Kidney capillary endothelial cell (primary cell): ENCODE measurements at regions not wholly inside any gene's neighbourhood (a gene's known extent, or its start where the extent isn't known, plus 50 kb on each side); places are given as distances from the start of the nearest gene placed in this dataset.

ENCODE experiments used
- DNase-seq: peaks from one replicate; pipeline ENCODE4 v3.0.0-alpha.2; 2018; ENCODE audit warnings: low spot score

DNA sequence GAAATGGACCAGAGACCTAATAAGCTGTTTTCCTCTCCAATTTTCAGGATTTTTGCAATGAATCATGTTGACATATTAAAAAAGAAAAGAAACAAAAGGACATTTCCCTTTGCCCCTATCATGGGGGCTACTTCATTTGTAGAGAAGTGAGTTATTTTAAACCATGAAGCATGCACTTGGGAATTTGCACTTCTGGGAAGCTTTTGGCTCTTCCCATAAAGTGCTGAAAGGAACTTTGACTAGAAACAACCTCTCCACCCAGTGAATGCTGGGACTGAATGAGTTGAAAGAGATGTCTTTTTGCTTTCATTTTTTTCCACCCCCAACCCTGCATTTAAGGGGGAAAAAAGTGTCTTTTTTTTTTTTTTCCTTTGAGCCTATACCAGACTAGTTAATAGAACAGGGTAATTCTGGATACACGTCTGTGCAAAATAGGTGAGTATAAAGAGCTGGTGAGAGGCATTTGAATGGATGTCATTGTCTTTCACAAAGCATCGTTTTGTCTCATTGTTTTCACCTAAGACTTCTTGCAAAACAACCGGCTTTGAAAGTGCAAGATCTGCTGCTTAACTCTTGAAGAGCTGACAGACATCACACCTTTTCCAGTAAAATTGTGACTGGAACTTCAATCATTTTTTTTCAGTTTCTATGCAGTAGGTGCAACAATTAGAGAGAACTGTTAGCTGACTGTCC, 138.7 kb upstream of the BACH2 start:
- DNase-seq: no peak

DNA sequence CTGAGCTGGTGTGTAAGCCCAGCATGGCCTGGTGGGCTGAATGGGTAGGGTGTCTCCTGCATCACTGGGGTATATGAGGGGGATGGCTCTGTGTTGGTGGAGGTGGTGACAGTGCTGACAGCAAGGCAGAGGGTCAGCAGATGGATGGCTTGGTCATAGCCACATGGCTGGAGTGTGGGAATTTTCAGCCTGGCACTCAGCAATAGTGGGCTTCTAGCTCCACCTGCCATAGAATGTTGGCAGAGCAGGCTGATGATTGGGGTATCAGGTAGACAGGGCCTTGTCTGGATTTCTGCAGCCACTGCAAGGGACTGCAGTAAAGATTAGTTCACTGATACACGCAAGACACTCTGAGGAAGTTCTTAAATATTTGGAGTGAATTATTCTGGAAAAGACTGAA, 137.5 kb upstream of the BACH2 start:
- no peak for DNase-seq

DNA sequence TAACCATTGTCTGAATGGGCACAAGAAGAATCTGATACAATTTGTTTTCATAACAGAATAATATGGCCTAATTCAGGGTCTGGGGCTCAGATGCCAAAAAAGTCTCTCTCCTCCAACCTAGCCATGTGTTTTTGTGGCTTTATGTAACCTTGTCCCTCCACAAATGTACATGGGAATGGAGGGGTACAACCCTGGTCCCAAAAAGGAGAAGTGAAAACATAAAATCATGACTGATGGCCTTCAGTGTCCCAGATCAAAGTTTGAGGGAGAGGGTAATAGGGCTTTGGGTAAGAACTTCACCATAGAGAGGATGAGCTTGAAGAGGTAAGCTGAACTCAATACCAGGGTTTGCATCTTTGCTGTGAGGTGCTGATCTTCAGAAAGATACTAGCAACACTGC, 136.3 kb upstream of the BACH2 start:
- DNase-seq: no peak

DNA sequence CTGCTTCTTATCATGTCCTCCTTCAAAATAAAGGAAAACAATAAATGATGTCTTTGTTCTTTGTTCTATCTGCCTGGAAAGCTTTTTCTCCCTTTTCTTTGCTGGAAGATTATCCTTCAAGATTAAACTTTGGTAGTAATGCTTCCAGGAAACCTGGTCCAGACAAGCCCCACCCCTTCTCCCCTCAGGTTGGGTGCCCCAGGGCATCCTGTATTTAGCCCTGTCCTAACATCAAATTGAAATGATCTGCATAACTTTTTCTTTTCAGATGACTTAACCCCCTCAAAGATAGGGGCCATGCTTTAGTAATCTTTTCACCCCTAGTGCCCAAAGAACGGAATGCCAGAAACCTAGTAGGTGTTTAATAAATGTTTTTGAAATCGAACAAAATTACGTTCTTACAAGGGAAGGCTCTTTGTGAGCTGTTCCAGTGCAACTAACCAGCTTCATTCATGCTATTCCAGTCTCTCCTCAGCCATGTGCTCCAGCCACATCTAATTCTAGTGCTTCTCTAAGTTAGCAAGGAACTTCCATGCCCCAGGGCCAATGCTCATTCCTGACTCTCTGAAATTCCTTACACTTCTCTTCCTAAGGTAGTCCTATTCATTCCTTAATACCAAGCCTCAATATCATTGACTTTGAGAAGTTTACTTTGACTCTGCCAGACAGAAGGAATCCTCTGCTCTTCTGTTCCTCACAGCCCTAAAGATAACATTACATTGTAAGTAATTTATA, 135.6 kb upstream of the BACH2 start:
- no peak for DNase-seq

DNA sequence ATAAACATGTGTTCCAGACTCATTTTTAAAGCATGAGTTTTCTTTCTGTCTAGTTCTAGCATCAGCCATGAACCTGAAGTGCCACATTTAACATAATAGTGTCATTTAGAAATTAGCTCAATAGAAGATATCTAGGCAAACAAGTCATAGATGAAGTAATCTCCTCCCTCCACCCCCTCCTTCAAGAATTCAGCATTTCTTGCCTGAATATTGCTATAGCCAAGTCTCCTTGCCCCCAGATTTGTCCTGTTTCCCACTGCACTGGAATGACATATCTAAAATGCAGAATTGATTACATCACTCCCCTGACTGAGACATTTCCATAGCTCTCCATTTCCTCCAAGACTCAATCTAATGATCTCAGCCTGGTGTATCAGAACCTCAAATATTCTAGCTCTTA, 134.9 kb upstream of the BACH2 start:
- DNase-seq: no peak

DNA sequence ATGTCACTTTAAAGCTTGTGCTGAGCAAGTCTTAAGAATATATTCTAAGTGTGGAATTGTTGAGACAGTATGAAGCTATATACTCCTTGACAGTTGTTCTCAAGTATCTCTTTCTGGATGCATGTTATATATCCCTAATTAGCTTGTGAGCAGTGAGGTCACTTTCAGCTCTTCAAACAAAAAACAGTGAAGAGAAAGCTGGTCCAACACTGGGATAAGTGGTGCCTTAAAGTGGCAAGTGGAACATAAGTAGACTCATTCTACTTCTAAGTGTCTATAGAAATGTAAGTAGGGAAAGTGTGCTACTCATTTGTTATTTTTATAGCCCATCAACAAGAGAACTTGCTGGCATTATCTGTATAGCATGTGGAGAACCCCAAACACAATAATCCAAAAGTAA, 133.1 kb upstream of the BACH2 start:
- DNase-seq: no peak

DNA sequence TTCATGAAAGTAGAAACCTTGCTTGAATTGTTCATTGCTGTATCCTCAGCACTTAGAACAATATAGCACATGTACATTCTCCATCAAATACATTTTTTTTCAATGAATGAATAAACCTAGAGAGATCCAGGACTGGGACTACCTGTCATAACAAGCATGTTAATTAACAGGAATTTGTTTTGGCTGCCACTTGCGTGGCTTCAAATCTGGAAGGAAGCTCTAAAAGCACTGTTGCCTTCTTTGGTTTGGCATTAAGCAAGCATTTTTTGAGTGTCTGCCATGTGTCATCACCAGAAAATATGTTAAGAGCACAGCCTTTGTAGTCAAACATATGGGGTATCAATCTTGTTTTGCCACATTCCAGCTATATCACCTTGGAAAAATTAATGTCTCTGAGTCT, 131.9 kb upstream of the BACH2 start:
- DNase-seq: no peak

DNA sequence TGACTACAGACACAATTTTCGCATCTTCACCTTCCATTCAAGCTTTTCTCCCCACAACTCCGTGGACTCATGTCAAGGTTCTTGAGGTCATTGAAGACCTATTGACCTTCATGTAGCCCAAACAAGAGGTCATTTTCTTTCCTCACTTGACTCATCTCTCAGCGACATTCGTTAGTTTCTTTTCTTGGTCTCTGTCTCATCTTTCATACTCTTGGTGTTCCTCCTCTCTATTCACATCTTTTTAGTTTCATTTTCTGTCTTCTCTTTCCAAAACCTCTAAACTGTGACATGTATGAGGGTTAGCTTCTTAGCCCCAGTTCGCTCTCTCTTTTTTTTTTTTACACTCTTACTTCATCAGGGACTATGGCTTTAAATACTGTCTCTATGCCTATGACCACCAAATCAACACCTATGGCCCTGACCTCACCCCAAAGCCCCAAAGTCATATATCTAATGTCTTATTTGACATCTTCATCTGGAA, 128.6 kb upstream of the BACH2 start:
- no peak for DNase-seq

DNA sequence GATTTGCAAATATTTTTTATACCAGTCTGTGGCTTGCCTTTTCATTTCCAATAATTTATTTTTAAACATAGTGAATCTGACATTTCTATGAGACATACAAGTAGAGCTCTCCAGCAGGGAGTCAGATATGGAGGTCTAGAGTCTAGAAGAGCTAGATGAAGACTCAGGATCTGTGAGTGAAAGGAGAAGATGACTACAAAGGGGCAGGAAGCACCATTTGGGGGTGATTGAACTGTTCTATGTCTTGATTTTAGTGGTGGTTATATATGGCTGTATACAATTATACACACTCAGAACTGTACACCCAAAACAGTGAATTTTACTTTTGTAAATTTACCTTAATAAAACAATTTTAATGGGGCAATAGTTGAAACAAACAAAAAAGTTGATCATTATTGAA, 127.9 kb upstream of the BACH2 start:
- no peak for DNase-seq

DNA sequence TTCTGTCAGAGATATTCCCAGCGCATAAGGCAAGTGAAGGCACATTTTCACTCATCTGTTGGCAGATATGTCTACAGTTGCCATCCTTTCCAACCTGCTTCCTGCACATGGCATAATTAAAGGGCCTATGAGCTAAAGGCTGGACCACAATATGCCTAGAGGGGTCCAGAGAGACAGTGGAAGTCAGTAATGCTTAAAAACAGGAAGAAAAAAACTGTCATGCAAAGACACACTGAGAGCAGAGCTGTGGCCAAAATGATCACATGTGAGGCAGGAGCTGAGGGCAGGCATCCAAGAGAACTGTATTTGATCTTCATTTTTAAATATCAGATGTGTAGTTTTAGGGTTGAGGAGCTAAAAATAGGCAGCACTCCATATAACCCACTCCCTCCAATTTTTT, 125.0 kb upstream of the BACH2 start:
- no peak for DNase-seq

DNA sequence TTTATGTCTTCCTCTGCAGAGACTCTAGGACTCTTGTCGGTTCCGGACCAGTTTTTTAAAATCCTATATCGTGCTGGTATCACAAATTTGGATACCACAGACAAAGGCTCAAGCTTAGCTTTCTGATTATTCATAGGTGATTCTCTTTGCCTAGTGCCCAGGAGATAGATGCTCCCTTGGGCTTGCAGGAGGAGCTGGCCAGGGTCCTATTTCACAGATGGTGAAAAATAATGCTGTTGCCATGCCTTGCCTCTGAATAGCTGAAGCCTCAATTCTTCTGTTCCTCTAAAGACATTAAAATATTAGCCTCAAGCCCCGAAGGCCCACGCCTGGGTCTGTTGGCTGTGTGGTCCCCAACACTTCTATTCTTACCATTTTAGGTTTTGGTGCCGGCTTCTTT, 123.9 kb upstream of the BACH2 start:
- DNase-seq: no peak

DNA sequence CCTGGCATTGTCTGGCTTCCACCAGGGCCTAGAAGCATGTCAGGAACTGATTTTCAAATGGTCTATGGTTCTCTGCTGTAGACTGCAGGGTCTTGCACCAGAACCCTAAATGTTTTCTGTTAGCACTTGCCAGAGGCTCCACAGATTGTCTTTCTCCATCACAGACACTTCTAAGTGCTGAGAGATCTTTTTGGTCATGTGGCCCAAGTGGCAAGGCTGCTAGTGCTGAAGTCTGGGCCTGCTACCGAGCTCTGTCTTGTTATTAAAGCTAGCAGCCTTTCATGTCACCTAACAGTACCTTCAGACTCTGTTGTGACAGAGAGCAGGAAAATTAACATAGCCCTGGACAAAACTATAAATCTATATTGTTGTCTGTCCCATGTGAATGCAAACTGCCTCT, 120.7 kb upstream of the BACH2 start:
- no peak for DNase-seq

DNA sequence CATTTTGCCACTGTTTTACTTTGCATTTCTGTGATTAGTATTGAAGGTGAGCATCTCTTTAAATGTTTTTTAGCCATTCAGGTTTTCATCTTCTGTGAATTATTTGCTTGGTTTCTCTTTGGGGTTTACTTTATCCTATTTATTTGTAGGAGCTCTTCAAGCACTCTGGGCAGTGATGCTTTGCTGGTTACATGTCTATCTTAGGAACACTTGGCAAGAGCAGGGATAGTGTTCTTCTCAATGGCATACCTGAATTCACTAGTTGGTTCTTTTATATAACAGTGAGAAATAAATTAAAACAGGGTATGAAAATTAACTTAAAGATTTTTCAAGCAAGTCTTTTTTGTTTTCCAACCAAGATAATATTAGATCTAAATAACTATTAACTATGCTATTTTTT, 119.7 kb upstream of the BACH2 start:
- DNase-seq: no peak

DNA sequence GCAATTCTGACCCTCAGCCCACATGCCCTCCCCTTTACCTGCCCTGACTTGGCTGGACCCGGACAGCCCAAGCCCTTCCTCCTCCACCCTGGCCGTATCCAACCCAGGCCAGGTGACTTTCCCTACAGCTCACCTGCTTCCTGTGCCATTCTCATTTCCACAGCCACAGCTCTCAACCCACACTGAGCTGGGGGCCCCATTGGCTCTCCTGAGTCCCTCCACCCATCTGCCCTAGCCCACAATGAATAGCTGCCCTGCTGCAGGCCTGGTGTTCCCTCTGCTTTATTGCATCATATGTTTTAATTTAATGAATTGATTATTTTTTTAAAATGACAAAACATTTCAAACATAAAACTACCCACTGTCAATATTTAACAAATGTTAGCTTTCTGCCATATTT, 118.5 kb upstream of the BACH2 start:
- DNase-seq: no peak

DNA sequence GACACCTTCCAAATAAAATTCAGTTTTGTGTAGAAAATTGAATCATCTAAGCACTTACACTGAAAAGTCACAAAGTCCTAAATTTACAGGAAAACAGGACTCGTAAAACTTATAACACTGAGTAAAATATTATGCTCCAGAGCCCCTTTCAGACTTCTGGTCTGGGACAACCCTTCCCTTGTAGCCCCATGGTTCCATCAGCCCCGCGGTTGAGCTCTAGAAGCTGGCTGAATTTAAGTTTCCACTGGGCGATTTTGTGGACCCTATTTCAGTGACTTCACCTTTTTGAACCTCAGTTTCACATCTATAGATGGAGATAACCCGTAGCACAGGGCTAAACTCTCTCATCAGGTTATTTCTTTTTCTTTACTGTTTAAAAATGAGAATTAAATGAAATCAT, 117.7 kb upstream of the BACH2 start:
- no peak for DNase-seq

DNA sequence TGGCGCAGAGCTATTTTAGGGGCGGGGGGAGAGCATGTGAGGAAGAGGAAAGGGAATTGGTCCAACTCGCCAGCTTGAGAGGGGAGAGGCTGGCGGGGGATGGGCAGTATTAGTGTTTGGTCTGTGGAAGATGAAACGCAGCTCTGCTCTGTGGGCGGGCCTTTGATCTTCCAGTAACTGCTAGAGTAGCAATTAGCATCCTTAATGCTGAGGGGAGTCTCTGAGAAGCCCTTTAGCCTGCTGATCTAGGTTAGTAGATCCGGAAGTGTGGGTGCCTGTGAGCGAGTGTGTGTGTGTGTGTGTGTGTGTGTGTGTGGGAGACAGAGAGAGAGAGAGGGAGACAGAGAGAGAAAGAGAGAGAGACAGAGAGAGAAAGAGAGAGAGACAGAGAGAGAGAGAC, 117.2 kb upstream of the BACH2 start:
- no peak for DNase-seq

DNA sequence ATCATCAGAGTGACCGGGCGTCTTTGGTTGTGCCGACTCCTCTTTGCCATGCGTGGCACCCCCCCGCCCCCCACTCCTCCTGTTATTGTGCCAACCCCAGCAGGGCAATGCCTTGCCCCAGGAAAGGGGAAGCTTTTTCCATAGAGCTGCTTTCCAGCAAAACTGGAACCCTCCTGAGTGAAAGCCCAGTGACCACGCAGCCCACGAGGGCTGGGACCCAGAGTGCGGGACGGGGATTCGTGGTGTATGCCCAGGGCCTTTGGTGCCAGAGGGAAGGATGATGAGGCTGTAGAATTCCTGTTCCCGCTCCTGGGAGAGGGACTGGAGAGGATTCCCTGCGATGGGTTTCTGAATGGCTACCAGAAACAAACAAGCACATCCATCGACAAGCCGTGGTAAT, 116.8 kb upstream of the BACH2 start:
- DNase-seq: no peak

DNA sequence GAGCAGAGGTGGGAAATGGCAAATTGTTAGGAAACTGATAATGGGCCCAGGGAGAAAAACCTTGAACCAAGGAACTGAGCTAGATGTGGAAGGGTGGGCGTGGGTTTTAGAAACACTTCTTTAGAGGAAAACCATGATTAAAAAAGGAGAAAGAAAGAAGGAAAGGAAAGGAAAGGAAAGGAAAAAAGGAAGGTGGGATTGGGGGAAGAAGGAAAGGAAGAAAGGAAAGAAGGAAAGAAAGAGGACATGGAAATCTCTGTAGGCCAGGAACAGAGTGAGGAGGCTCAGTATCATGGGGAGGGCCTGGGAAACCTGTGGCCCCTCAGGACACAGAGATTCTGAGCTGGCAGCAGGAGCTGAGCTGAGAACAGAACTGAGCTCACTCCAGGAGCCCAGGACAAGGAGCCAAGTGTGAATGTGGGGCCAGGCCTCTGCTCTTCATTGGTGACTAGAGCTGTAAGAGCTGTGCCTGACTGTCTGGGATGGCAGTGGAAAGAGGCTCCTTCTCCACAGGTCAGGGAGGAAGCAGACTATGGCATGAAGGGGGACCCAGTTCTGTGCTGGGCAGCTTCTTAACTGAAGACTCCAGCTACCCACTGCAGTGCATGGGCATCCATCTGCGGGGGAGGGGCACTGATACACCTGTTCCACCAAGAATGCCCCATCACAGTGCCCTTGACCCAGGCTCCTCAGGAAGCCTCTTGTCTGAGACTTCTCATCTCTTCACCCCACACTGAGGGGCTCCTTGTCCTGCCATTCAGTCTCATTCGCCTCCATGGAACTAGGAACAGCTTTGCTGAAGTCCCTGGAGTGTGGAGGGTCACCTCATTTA, 116.1 kb upstream of the BACH2 start:
- DNase-seq: no peak

DNA sequence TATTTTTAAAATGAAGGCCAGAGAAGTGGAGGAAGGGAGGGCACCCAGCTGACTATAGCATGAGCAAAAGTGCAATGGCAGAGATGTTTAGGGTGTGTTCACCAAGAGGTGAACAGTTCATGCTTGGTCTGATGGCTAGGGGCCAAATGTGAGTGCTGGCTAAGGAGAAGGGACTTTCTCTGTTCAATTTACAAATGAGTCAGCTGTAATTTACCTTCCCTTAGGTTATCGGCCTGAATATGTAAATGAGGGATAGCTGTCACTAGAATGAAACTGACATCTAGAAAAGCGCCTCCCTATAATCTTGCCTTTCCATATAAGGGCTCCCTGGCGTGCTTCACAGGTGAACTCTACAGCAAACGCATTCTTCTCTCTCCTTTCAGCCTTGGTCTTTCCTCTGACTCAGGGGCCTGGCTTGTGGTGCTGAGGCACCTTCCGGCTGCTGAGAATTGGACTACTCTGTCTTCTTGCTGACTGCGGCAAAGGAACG, 114.7 kb upstream of the BACH2 start:
- no peak for DNase-seq

DNA sequence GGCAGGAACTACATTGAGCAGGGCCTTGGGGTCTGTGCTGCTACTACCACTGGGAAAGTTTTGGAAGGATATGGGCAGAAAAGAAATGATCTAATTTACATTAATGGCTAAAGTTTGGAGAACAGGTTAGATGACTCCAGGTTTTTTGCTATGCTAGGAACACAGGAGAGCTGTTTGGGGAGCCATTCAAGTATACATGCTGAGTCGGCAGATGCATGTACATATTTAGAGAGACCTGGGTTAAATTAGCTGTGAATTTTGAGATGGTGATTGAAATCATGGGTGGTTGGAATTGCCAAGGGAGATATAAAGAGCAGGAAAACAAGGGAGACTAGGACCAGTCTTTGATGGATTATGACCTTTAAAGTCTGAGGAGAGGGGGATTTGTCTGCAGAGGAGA, 113.1 kb upstream of the BACH2 start:
- DNase-seq: no peak

DNA sequence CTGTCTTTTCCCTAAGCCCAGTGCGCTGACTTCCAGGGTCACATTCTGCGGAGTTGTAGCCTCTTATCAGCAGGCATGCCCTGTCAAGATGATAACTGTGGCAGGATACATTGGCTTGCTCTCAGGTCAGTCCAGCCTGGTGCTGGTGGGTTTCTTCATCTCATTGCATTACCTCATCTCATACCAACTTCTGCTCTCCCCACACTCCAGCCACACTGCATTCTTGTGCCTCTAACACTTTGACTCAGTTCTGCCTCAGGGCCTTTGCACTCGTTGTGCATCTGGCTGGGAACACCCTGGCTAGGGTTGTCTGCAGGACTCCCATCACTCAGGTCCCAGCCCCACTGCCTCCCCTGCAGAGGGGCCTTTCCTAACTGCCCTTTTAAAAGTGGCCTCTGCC, 110.3 kb upstream of the BACH2 start:
- no peak for DNase-seq

DNA sequence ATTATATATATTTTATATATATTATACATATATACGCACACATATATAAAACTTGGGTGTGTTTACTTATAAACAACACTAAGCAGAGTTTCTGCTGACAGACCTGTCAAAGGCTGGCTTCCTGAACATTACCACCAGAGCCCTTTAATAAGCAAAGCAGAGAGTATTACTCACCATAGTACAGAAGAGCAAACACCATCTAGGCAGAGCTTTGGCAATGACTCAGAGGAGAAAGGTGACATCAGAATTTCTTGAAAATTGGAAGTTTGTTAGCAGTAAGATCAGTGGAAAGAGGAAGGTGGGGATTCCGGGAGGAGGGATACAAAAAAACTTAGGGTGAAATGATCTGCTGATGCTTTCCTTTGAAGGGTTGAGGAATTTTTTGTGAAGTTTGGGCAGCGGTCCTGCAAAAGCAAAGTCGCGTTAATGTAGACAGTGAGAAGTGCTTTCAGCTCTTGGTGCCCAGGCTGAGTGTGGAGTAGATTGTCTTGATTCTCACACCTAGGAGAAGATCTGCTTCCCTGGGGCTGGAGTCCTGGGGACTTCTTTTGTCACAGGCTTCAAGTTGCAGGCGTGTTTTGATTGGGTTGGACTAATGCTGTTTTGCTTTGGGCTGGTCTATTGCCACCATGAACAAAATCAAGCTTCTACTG, 109.6 kb upstream of the BACH2 start:
- DNase-seq: peak; percentile 76
